ENCODE measurements at regions not wholly inside any gene's neighbourhood (a gene's known extent, or its start where the extent isn't known, plus 50 kb on each side); places are given as distances from the start of the nearest gene placed in this dataset.

DNA sequence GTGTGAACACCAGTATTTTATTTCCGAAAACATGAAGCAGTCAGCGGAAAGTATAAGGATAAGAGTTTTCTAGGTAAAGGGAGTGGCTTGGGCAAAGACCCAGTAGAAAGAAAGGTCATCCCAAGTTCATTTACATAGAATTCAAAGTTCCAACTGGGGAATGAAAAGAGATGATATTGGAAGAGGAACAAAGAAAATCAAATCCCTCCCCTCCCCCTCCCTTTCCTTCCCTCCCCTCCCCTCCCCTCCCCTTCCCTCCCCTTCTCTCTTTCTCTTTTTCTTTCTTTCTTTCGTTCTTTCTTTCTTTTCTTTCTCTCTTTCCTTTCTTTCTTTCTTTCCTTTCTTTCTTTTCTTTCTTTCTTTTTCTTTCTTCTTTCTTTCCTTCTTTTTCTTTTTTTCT is 675.7 kb upstream of the NRXN1 start:
- ChIA-PET CTCF (no interaction called here), POLR2A (no interaction called here)
- no peaks in the 10 kb centered on the region for H3K27me3 Mint-ChIP-seq
- ATAC-seq (no peak), DNase-seq (no peak)
- H3K9me3 Mint-ChIP-seq: peaks cover 15% of the 10 kb centered on the region
- TF ChIP-seq, protein P1, sequence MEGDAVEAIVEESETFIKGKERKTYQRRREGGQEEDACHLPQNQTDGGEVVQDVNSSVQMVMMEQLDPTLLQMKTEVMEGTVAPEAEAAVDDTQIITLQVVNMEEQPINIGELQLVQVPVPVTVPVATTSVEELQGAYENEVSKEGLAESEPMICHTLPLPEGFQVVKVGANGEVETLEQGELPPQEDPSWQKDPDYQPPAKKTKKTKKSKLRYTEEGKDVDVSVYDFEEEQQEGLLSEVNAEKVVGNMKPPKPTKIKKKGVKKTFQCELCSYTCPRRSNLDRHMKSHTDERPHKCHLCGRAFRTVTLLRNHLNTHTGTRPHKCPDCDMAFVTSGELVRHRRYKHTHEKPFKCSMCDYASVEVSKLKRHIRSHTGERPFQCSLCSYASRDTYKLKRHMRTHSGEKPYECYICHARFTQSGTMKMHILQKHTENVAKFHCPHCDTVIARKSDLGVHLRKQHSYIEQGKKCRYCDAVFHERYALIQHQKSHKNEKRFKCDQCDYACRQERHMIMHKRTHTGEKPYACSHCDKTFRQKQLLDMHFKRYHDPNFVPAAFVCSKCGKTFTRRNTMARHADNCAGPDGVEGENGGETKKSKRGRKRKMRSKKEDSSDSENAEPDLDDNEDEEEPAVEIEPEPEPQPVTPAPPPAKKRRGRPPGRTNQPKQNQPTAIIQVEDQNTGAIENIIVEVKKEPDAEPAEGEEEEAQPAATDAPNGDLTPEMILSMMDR (IDR thresholded peaks at IDR 0.05): no peak
- intact Hi-C loops (cut with micrococcal nuclease): no loop called here
- no peak overlapping the region for H3K27ac Mint-ChIP-seq
- H3K4me3 Mint-ChIP-seq: no peak overlapping the region
- H3K4me1 Mint-ChIP-seq (ENCODE audit: low read depth): no peaks in the 10 kb centered on the region
- no peaks in the 10 kb centered on the region for H3K36me3 Mint-ChIP-seq (ENCODE audit: low read depth)

DNA sequence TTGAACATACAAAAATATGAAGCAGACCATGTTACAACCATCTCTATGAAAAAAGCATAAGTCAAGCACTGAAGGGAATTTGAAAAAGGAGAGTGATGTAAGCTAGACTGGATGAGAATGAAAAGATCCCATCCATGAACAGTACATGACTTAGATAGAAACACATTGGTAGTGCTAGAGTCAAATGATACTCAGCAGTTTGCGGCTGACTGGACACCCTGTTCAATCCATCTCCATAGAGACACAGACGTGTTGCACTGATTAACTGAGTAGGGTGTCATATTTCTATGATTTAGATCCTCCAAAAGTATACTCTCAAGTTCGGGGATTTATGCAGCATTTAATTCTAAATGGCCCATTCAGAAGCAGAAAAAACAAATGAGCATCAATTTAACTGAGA is 674.3 kb upstream of the NRXN1 start:
- no peak overlapping the region for H3K27ac Mint-ChIP-seq
- H3K27me3 Mint-ChIP-seq: no peaks in the 10 kb centered on the region
- TF ChIP-seq, protein P1 (IDR thresholded peaks at IDR 0.05): no peak
- intact Hi-C loops (cut with micrococcal nuclease): no loop called here
- ATAC-seq (no peak), DNase-seq (no peak)
- CTCF ChIA-PET: no interaction called here
- H3K9me3 Mint-ChIP-seq: peaks cover 15% of the 10 kb centered on the region
- H3K4me1 Mint-ChIP-seq (ENCODE audit: low read depth): no peaks in the 10 kb centered on the region
- H3K4me3 Mint-ChIP-seq: no peak overlapping the region
- POLR2A ChIA-PET: no interaction called here
- no peaks in the 10 kb centered on the region for H3K36me3 Mint-ChIP-seq (ENCODE audit: low read depth)

DNA sequence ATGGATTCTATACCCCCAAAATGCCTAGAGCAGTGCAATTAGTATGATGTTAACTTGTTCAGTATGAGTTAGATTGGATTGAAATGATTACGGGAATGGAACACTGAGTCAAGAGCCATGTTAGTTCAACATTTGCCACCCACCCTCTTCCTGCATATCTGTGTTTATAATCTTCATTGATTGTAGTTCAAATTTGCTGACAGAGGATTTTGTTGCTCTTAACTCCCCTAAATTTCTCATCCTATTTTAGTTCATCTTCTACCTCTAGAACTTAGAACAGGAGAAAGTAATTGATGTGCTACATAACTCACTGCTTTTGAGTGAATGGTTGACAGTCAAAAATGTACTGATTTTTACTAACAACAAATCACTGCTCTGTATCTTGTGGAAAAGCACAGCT is 673.5 kb upstream of the NRXN1 start:
- H3K9me3 Mint-ChIP-seq: peaks cover 13% of the 10 kb centered on the region
- no peaks in the 10 kb centered on the region for H3K4me1 Mint-ChIP-seq (ENCODE audit: low read depth)
- intact Hi-C loops (cut with micrococcal nuclease): no loop called here
- H3K27ac Mint-ChIP-seq: no peak overlapping the region
- H3K4me3 Mint-ChIP-seq: no peak overlapping the region
- no peak for ATAC-seq
- no peaks in the 10 kb centered on the region for H3K36me3 Mint-ChIP-seq (ENCODE audit: low read depth)
- TF ChIP-seq, protein P1 (IDR thresholded peaks at IDR 0.05): no peak
- POLR2A ChIA-PET: no interaction called here
- H3K27me3 Mint-ChIP-seq: no peaks in the 10 kb centered on the region
- CTCF ChIA-PET: no interaction called here
- DNase-seq: no peak

DNA sequence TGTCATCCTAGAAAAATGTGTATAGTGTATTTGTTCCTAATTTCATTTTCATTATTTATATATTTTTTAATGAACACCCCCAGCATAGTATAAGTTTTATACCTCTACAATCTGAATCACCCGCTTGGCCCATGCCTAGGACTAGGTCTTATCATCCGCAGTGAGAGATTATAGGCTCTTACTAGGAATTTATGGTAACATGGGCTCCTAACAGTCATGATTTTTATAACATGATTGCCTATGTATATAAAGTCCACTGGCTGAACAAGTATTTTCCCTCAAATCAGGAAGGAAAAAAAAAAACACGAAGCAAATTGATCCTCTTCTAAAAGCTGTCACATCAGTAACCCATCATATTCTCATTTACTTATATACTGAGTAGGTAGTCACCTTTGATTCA is 666.1 kb upstream of the NRXN1 start:
- H3K36me3 Mint-ChIP-seq (ENCODE audit: low read depth): no peaks in the 10 kb centered on the region
- H3K9me3 Mint-ChIP-seq: peaks cover 8% of the 10 kb centered on the region
- no peak overlapping the region for H3K4me3 Mint-ChIP-seq
- intact Hi-C loops (cut with micrococcal nuclease): no loop called here
- DNase-seq: no peak
- H3K27me3 Mint-ChIP-seq: no peaks in the 10 kb centered on the region
- TF ChIP-seq, protein P1 (IDR thresholded peaks at IDR 0.05): no peak
- ChIA-PET POLR2A (no interaction called here), CTCF (no interaction called here)
- no peak for ATAC-seq
- H3K4me1 Mint-ChIP-seq (ENCODE audit: low read depth): no peaks in the 10 kb centered on the region
- H3K27ac Mint-ChIP-seq: no peak overlapping the region

DNA sequence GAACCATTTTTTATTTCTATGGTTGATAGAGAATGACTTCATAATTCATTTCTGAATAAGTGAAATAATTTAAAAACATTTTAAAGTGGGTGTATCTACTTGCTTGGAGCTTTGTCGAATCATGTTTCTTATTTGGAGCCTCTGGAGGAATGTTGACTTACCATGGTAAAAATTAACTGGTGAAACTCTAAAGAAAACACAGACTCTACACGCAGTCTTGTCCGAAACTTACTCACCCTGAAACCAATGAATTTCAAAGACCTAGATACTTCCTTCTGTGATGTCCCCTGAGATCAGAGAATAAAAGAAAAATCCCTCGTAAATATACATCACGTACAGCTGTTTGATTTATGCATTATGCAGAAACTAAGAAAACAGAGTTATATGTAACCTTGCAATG is 665.2 kb upstream of the NRXN1 start:
- Mint-ChIP-seq H3K9me3 (peaks cover 6% of the 10 kb centered on the region), H3K27me3 (no peaks in the 10 kb centered on the region), H3K36me3 (ENCODE audit: low read depth) (no peaks in the 10 kb centered on the region), H3K27ac (no peak overlapping the region), H3K4me1 (ENCODE audit: low read depth) (no peaks in the 10 kb centered on the region), H3K4me3 (no peak overlapping the region)
- TF ChIP-seq, protein P1 (IDR thresholded peaks at IDR 0.05): no peak
- no peak for ATAC-seq
- no peak for DNase-seq
- CTCF ChIA-PET: no interaction called here
- intact Hi-C loops (cut with micrococcal nuclease): no loop called here
- POLR2A ChIA-PET: no interaction called here
